Endothelial cell of umbilical vein (primary cell): ENCODE measurements at regions not wholly inside any gene's neighbourhood (a gene's known extent, or its start where the extent isn't known, plus 50 kb on each side); places are given as distances from the start of the nearest gene placed in this dataset.

ENCODE experiments used
- BruUV-seq: library from RNA; stranded (reverse); fragments of 400-500 nt; replicated peaks from 2 replicates; lab custom pipeline; 2021; lab: Mats Ljungman, UMichigan
- CTCF ChIA-PET: fragments of 300-600, 350-600 bp; sonication (Branson Sonifier 250); formaldehyde crosslinking; loops from one replicate; lab custom pipeline; 2021; ENCODE audit warnings: antibody characterized with exemption, inconsistent platforms; lab: Charles Lee
- POLR2A ChIA-PET: fragments of 300-600, 350-600 bp; sonication (Branson Sonifier 250); formaldehyde crosslinking; loops from one replicate; lab custom pipeline; 2021; ENCODE audit warnings: antibody characterized with exemption, inconsistent platforms; lab: Charles Lee
- DNase-seq: peaks from one replicate; pipeline ENCODE4 v3.0.0-alpha.2; 2011; ENCODE audit warnings: low read depth, low spot score
- FAIRE-seq: peaks from 2 replicates; lab custom pipeline; 2011; peaks lifted over from hg19 to GRCh38; lab: Jason Lieb, UNC
- H2AFZ ChIP-seq: 2 replicates; pipeline ENCODE4 v1.6.0; 2012; ENCODE audit warnings: low read depth, low read length, control low read depth, inconsistent platforms
- H3K27ac ChIP-seq: 2 replicates; pipeline ENCODE4 v1.5.1; 2011; ENCODE audit warnings: low read depth, mild to moderate bottlenecking, control low read depth, low read length, moderate library complexity; ENCODE audit not compliant: insufficient read depth
- H3K27me3 ChIP-seq, 2 experiments: 2 replicates each; pipeline versions ENCODE4 v1.6.0 to v1.6.1; 2011; ENCODE audit warnings: low read length in 2 of 2, mixed read lengths in 1 of 2; ENCODE audit not compliant: control insufficient read depth in 2 of 2, insufficient read depth in 2 of 2
- H3K36me3 ChIP-seq, 2 experiments: 2 replicates in 1 of 2; 3 replicates in 1 of 2; pipeline ENCODE4 v1.5.1; 2011; ENCODE audit warnings: low read length in 2 of 2, mild to moderate bottlenecking in 1 of 2, moderate library complexity in 1 of 2; ENCODE audit not compliant: control insufficient read depth in 2 of 2, insufficient read depth in 2 of 2; ENCODE audit errors: extremely low read depth in 1 of 2
- H3K4me1 ChIP-seq: 3 replicates; pipeline ENCODE4 v1.5.1; 2011; ENCODE audit warnings: mild to moderate bottlenecking, low read length; ENCODE audit not compliant: control insufficient read depth, insufficient read depth; ENCODE audit errors: extremely low read depth
- H3K4me2 ChIP-seq: 2 replicates; pipeline ENCODE4 v1.6.1; 2011; ENCODE audit warnings: low read length, control low read depth, mixed read lengths; ENCODE audit not compliant: insufficient read depth
- H3K4me3 ChIP-seq, 3 experiments: fragments of 200-600 bp in 1 of 3; sonication (generic), shearing (Covaris generic) in 1 of 3; replicated peaks in 1 of 3; 2 replicates each; pipeline ENCODE4 v1.5.1; 2011 to 2016; ENCODE audit warnings: control low read depth in 3 of 3, low read length in 3 of 3, mild to moderate bottlenecking in 2 of 3, inconsistent platforms in 1 of 3, low read depth in 1 of 3, moderate library complexity in 1 of 3; ENCODE audit not compliant: insufficient read depth in 1 of 3
- H3K79me2 ChIP-seq: 2 replicates; pipeline ENCODE4 v1.6.0; 2012; ENCODE audit warnings: low read length, inconsistent platforms; ENCODE audit not compliant: control insufficient read depth, insufficient read depth
- H3K9ac ChIP-seq: replicated peaks from 2 replicates; pipeline ENCODE3; 2011; ENCODE audit warnings: low read length, control low read depth; ENCODE audit not compliant: insufficient read depth; ENCODE audit errors: extremely low read depth
- H3K9me1 ChIP-seq: replicated peaks from 3 replicates; pipeline ENCODE4 v1.6.0; 2011; ENCODE audit warnings: mild to moderate bottlenecking, low read length; ENCODE audit not compliant: control insufficient read depth, insufficient read depth; ENCODE audit errors: extremely low read depth
- H3K9me3 ChIP-seq: replicated peaks from 2 replicates; pipeline ENCODE4 v1.5.1; 2012; ENCODE audit warnings: low read length, inconsistent platforms; ENCODE audit not compliant: control insufficient read depth, insufficient read depth
- H4K20me1 ChIP-seq: replicated peaks from 2 replicates; pipeline ENCODE3; 2011; ENCODE audit warnings: mild to moderate bottlenecking, low read length; ENCODE audit not compliant: control insufficient read depth, insufficient read depth; ENCODE audit errors: extremely low read depth
- EZH2 ChIP-seq: IDR thresholded peaks from 2 replicates; pipeline ENCODE4 v1.6.1; 2012; ENCODE audit warnings: borderline replicate concordance, low read depth, mild to moderate bottlenecking, moderate library complexity, low read length, inconsistent platforms; ENCODE audit not compliant: severe bottlenecking
- FOS ChIP-seq: IDR thresholded peaks from 2 replicates; pipeline ENCODE4 v1.6.1; 2011; ENCODE audit warnings: mild to moderate bottlenecking, low read length, moderate library complexity, borderline replicate concordance; ENCODE audit not compliant: insufficient read depth
- GATA2 ChIP-seq: IDR thresholded peaks from 2 replicates; pipeline ENCODE4 v1.7.0; 2011; ENCODE audit warnings: low read depth, mild to moderate bottlenecking, moderate library complexity, mixed read lengths, low read length; ENCODE audit not compliant: insufficient read length, insufficient read depth
- JUN ChIP-seq: IDR thresholded peaks from 2 replicates; pipeline ENCODE4 v1.6.1; 2011; ENCODE audit warnings: borderline replicate concordance, low read depth; ENCODE audit not compliant: insufficient read length, insufficient read depth
- MYC ChIP-seq: IDR thresholded peaks from one replicate; pipeline ENCODE4 v1.6.1; 2011; ENCODE audit warnings: mild to moderate bottlenecking, low read depth, low read length
- POLR2A ChIP-seq: IDR thresholded peaks from 2 replicates; pipeline ENCODE4 v1.6.1; 2012; ENCODE audit warnings: low read depth, mild to moderate bottlenecking, control low read depth, low read length
- POLR2AphosphoS5 ChIP-seq: IDR thresholded peaks from 2 replicates; pipeline ENCODE4 v1.6.1; 2012; ENCODE audit warnings: low read depth, mild to moderate bottlenecking, control low read depth, low read length, moderate library complexity; ENCODE audit not compliant: insufficient read depth
- dilution Hi-C: fragments of 300-500 bp; cut with MboI; formaldehyde crosslinking; loops from one replicate; pipeline ENCODE4 v1.15.0; 2019; ENCODE audit warnings: low sequenced_read_pairs; ENCODE audit not compliant: extremely low pct_ligation_motif_present
- intact Hi-C: fragments of 100-400 bp; cut with micrococcal nuclease; formaldehyde crosslinking; loops from one replicate; pipeline ENCODE4 v1.10.0; 2022
- TF ChIP-seq, protein P1 (sequence below): IDR thresholded peaks from 2 replicates; pipeline ENCODE4 v1.6.1; 2011; ENCODE audit not compliant: insufficient read depth, insufficient read length
- TF ChIP-seq, protein P2 (sequence below), 2 donors: IDR thresholded peaks; 1 replicate in 1 of 2; 2 replicates in 1 of 2; pipeline ENCODE4 v1.5.1; 2011; ENCODE audit warnings: low read length in 2 of 2, mild to moderate bottlenecking in 2 of 2, moderate library complexity in 2 of 2, control low read depth in 1 of 2, inconsistent platforms in 1 of 2, low read depth in 1 of 2; ENCODE audit not compliant: insufficient read depth in 1 of 2; ENCODE audit errors: extremely low read depth in 1 of 2

DNA sequence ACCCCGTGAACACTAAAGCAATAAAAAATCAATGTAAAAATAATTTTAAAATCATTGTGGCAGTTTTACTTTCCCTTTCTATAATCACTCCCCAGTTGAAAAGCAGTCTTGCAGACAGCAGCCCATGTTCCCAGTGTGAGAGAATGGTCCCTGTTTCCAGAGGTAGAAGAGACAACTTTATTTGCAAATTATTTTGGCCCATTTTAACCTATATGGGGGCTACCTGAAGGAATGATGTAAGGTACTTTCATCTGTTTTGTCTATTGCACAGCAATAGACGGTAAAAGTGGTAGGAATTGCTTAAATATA lies 559.8 kb downstream of the ZWINT start:
- Histone ChIP-seq H3K4me2 (no peak overlapping the region), H3K4me3 (no peak overlapping the region), H3K9ac (no peak overlapping the region), H2AFZ (no peak overlapping the region), H3K9me3 (peaks cover 2% of the 10 kb centered on the region), H3K27ac (no peak overlapping the region), H4K20me1 (no peaks in the 10 kb centered on the region), H3K9me1 (no peaks in the 10 kb centered on the region), H3K79me2 (no peaks in the 10 kb centered on the region), H3K27me3 (no peaks in the 10 kb centered on the region), H3K4me1 (no peaks in the 10 kb centered on the region), H3K36me3 (no peaks in the 10 kb centered on the region)
- CTCF ChIA-PET: no interaction called here
- POLR2A ChIA-PET: no interaction called here
- intact Hi-C loops: no loop called here
- TF ChIP-seq EZH2: no peak
- no peak for TF ChIP-seq JUN
- TF ChIP-seq, protein P1, sequence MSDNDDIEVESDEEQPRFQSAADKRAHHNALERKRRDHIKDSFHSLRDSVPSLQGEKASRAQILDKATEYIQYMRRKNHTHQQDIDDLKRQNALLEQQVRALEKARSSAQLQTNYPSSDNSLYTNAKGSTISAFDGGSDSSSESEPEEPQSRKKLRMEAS: no peak
- no peak for TF ChIP-seq POLR2A
- TF ChIP-seq, protein P2, sequence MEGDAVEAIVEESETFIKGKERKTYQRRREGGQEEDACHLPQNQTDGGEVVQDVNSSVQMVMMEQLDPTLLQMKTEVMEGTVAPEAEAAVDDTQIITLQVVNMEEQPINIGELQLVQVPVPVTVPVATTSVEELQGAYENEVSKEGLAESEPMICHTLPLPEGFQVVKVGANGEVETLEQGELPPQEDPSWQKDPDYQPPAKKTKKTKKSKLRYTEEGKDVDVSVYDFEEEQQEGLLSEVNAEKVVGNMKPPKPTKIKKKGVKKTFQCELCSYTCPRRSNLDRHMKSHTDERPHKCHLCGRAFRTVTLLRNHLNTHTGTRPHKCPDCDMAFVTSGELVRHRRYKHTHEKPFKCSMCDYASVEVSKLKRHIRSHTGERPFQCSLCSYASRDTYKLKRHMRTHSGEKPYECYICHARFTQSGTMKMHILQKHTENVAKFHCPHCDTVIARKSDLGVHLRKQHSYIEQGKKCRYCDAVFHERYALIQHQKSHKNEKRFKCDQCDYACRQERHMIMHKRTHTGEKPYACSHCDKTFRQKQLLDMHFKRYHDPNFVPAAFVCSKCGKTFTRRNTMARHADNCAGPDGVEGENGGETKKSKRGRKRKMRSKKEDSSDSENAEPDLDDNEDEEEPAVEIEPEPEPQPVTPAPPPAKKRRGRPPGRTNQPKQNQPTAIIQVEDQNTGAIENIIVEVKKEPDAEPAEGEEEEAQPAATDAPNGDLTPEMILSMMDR (IDR thresholded peaks at IDR 0.05; ENCODE audit: extremely low read depth in 1 of 2, insufficient read depth in 1 of 2, low read depth in 1 of 2, low read length in 2 of 2): no peak
- no peak for TF ChIP-seq POLR2AphosphoS5
- no peak for TF ChIP-seq MYC
- TF ChIP-seq GATA2: no peak
- TF ChIP-seq FOS: no peak
- FAIRE-seq: no peak
- BruUV-seq: no TSS peak
- no peak for DNase-seq
- dilution Hi-C loops: no loop called here
